Glutamatergic neuron (in vitro differentiated cells): ENCODE measurements at regions not wholly inside any gene's neighbourhood (a gene's known extent, or its start where the extent isn't known, plus 50 kb on each side); places are given as distances from the start of the nearest gene placed in this dataset.
"Not testable (repeated sequence)": the region's sequence is repeated elsewhere in the genome, so short reads cannot be mapped to it uniquely, and the experiment has no call there.

Experiments
- DNase-seq: peaks from one replicate; pipeline ENCODE4 v3.0.0; 2022
- H3K27ac Mint-ChIP-seq: one replicate; pipeline ENCODE4 v1.8.0; 2020; ENCODE audit warnings: mild to moderate bottlenecking, mixed read lengths, inconsistent platforms; ENCODE audit not compliant: unreplicated experiment
- H3K27me3 Mint-ChIP-seq: one replicate; pipeline ENCODE4 v1.8.0; 2020; ENCODE audit warnings: mild to moderate bottlenecking, moderate library complexity, mixed read lengths, inconsistent platforms; ENCODE audit not compliant: unreplicated experiment
- H3K36me3 Mint-ChIP-seq: one replicate; pipeline ENCODE4 v1.8.0; 2020; ENCODE audit warnings: mild to moderate bottlenecking, mixed read lengths, inconsistent platforms; ENCODE audit not compliant: unreplicated experiment
- H3K4me1 Mint-ChIP-seq: one replicate; pipeline ENCODE4 v1.8.0; 2020; ENCODE audit warnings: mild to moderate bottlenecking, low read depth, mixed read lengths, inconsistent platforms; ENCODE audit not compliant: unreplicated experiment
- H3K4me3 Mint-ChIP-seq: one replicate; pipeline ENCODE4 v1.8.0; 2020; ENCODE audit warnings: mild to moderate bottlenecking, mixed read lengths, inconsistent platforms; ENCODE audit not compliant: unreplicated experiment
- H3K9me3 Mint-ChIP-seq: one replicate; pipeline ENCODE4 v1.8.0; 2020; ENCODE audit warnings: mild to moderate bottlenecking, moderate library complexity, mixed read lengths, inconsistent platforms; ENCODE audit not compliant: unreplicated experiment
- CTCF ChIP-seq: fragments of 200-600 bp; sonication (generic); IDR thresholded peaks from one replicate; pipeline ENCODE4 v1.5.0; 2021; ENCODE audit not compliant: partially characterized antibody, unreplicated experiment

- H3K9me3 Mint-ChIP-seq, result peaks cover 6% of the 10 kb centered on the region
- no peak overlapping the region for H3K27ac Mint-ChIP-seq
- TF ChIP-seq CTCF, result no peak
- DNase-seq, result no peak
- no peaks in the 10 kb centered on the region for H3K4me1 Mint-ChIP-seq
- H3K36me3 Mint-ChIP-seq, result peaks cover 4% of the 10 kb centered on the region
- H3K4me3 Mint-ChIP-seq, result no peak overlapping the region
- no peaks in the 10 kb centered on the region for H3K27me3 Mint-ChIP-seq
These were observed 149.5 kb upstream of the SMIM30 start for GRCh38 chr7:113267885-113268284.

GRCh38 chr7:113267271-113267670, 148.9 kb upstream of the SMIM30 start:
- H3K36me3 Mint-ChIP-seq, result peaks cover 4% of the 10 kb centered on the region
- no peaks in the 10 kb centered on the region for H3K27me3 Mint-ChIP-seq
- H3K9me3 Mint-ChIP-seq, result peaks cover 6% of the 10 kb centered on the region
- H3K27ac Mint-ChIP-seq, result no peak overlapping the region
- H3K4me3 Mint-ChIP-seq, result no peak overlapping the region
- no peak for DNase-seq
- H3K4me1 Mint-ChIP-seq, result no peaks in the 10 kb centered on the region
- no peak for TF ChIP-seq CTCF

GRCh38 chr7:113263749-113264148, 145.4 kb upstream of the SMIM30 start:
- no peak overlapping the region for H3K4me3 Mint-ChIP-seq
- no peak for TF ChIP-seq CTCF
- no peaks in the 10 kb centered on the region for H3K9me3 Mint-ChIP-seq
- no peaks in the 10 kb centered on the region for H3K4me1 Mint-ChIP-seq
- DNase-seq, result no peak
- H3K27me3 Mint-ChIP-seq, result no peaks in the 10 kb centered on the region
- H3K36me3 Mint-ChIP-seq, result no peaks in the 10 kb centered on the region
- no peak overlapping the region for H3K27ac Mint-ChIP-seq

GRCh38 chr7:113263215-113263742, 144.9 kb upstream of the SMIM30 start:
- not testable (repeated sequence) for H3K27ac Mint-ChIP-seq, H3K4me3 Mint-ChIP-seq, DNase-seq, H3K4me1 Mint-ChIP-seq, H3K27me3 Mint-ChIP-seq, H3K9me3 Mint-ChIP-seq, H3K36me3 Mint-ChIP-seq

GRCh38 chr7:113256883-113257531, 138.7 kb upstream of the SMIM30 start:
- Mint-ChIP-seq H3K4me3 (no peak overlapping the region), H3K27me3 (no peaks in the 10 kb centered on the region)

More at GRCh38 chr7:113256883-113257531, 138.7 kb upstream of the SMIM30 start:
- no peaks in the 10 kb centered on the region for H3K4me1 Mint-ChIP-seq
- DNase-seq, result no peak
- H3K9me3 Mint-ChIP-seq, result no peaks in the 10 kb centered on the region
- no peak overlapping the region for H3K27ac Mint-ChIP-seq
- no peaks in the 10 kb centered on the region for H3K36me3 Mint-ChIP-seq
- TF ChIP-seq CTCF, result no peak
